Mucosa of descending colon (tissue), 3 donors: ENCODE measurements at regions not wholly inside any gene's neighbourhood (a gene's known extent, or its start where the extent isn't known, plus 50 kb on each side); places are given as distances from the start of the nearest gene placed in this dataset.

Source experiments
- ATAC-seq: fragments of 200-7000 bp; cut with Tn5 transposase; one replicate; pipeline ENCODE4 v1.9.1; 2020; ENCODE audit warnings: mild to moderate bottlenecking, moderate library complexity
- DNase-seq, 3 donors: peaks; one replicate each; pipeline ENCODE4 v3.0.0-alpha.2; 2020
- H3K36me3 ChIP-seq: fragments of 200-600 bp; one replicate; pipeline ENCODE4 v1.8.0; 2021; ENCODE audit warnings: low read depth, mild to moderate bottlenecking
- H3K4me1 ChIP-seq: fragments of 200-600 bp; one replicate; pipeline ENCODE4 v1.8.0; 2021; ENCODE audit warnings: low read depth, mild to moderate bottlenecking
- H3K4me3 ChIP-seq: fragments of 200-600 bp; one replicate; pipeline ENCODE4 v1.8.0; 2021; ENCODE audit warnings: mild to moderate bottlenecking
- H3K9me3 ChIP-seq: fragments of 200-600 bp; one replicate; pipeline ENCODE4 v1.8.0; 2021; ENCODE audit warnings: mild to moderate bottlenecking
- CTCF ChIP-seq: fragments of 200-600 bp; IDR thresholded peaks from one replicate; pipeline ENCODE4 v1.8.0; 2022; ENCODE audit warnings: antibody characterized with exemption, mild to moderate bottlenecking
- intact Hi-C, 2 donors: fragments of 100-400 bp; cut with DNase I in 1 of 2; cut with micrococcal nuclease in 1 of 2; formaldehyde crosslinking; loops; one replicate each; pipeline versions ENCODE4 v1.11.0 to v1.11.1; 2022; cut with DNase I, micrococcal nuclease
- donor health status: DM: no; HTN: no; CAD: no; lungs with moderate emphysema.
- donor health status: DM: no; HTN: no; CAD: no.
- donor health status: DM: no; HTN: yes; CAD: no.

DNA sequence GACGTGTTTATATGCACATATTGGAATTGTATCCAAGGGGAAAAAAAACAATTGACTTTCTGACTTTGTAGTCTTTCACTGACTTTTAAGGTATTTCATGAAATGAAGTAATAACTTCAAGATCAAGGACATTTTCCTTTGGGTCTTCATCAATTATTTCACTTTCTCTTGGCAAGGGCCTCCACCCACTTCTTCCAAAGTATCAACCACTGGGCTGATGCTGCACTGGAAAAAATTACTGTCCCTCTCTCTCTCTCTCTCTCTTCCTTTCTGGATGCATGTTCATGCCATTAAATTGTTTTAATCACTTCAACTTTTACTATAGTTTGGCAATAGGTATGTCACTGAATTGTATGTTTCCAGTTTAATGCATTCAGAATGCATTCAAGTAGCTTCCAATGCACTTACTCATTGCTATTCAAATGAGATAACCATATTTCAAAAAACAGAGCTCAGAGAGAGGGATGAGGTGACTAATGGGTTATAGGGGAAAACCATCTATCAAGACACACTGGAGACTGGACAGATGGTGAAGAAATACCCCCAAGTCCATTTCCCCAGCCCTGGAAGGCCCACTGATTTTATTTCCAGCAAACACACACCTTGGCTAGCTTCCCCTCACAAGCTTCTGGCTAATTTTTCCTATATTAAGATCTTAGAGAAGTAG is 585.3 kb downstream of the EBF1 start:
- no peak for DNase-seq
- no peak for TF ChIP-seq CTCF
- H3K4me1 ChIP-seq, result no peaks in the 10 kb centered on the region
- no peaks in the 10 kb centered on the region for H3K36me3 ChIP-seq
- intact Hi-C loops, result no loop called here
- H3K4me3 ChIP-seq, result no peak overlapping the region
- H3K9me3 ChIP-seq, result no peaks in the 10 kb centered on the region
- ATAC-seq, result no peak

DNA sequence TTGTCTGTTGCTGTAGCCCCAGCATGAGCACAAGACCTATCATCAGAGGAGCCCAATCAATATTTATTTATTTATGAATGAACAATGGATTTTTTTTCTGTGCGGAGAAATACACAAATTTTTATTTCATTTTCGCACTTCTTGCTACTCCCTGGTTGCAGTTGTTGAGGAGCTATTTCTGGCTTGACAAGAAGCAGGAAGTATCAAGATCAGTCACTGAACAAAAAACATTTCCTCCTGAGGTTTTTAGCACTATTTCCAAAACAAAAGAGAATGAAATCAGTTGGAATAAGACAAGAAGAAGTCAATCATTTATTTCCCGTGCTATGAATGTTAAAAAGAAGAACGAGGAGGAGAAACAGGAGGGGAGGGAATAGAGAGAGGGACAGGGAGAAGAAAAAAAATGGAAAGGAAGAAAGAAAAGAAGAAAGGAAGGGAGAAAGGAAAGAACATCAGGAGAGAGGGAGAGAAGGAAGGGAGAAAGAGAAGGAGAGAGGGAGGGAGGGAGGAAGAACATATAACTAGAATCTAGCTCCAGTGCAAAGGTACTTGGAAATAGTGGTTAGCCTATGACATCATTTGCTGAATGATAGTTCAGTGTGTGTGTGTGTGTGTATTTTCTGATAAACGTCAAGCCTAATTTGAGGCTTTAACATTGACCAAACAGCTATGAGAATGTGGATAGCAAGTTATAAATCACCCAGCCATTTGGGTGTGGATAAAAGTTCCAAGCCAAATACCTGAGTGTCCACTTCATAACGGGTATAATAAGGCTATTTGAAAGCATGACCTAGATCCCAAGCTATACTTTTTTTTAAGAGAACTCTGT is 586.0 kb downstream of the EBF1 start:
- no peak for TF ChIP-seq CTCF
- Histone ChIP-seq H3K9me3 (no peaks in the 10 kb centered on the region), H3K36me3 (no peaks in the 10 kb centered on the region), H3K4me1 (no peaks in the 10 kb centered on the region), H3K4me3 (no peak overlapping the region)
- intact Hi-C loops, result no loop called here
- DNase-seq (no peak), ATAC-seq (no peak)

DNA sequence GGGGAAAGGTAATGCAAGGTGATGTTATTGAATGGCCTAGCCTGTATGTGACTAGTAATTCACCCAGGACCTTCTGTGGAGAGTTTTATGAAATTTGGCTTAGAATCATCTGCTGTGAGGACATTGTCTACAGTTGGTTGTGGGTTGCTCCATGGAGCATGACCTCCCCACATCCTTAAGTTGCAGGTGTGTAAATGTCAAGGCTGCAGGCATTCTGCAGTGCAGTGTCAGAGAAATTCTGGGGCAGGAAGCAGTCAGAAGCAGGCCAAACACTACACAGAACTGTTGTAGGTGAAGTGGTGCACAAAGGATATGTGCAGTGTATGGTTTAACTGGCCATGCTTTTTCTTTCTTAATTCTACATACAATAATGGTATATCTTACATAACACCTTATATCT is 588.3 kb downstream of the EBF1 start:
- intact Hi-C loops, result no loop called here
- Histone ChIP-seq H3K36me3 (no peaks in the 10 kb centered on the region), H3K4me1 (no peaks in the 10 kb centered on the region), H3K9me3 (no peaks in the 10 kb centered on the region), H3K4me3 (no peak overlapping the region)
- peak; percentile 66 for ATAC-seq
- TF ChIP-seq CTCF, result no peak
- DNase-seq, result no peak

- Histone ChIP-seq H3K9me3 (peaks cover 6% of the 10 kb centered on the region), H3K4me1 (no peaks in the 10 kb centered on the region), H3K36me3 (no peaks in the 10 kb centered on the region), H3K4me3 (no peak overlapping the region)
- no peak for TF ChIP-seq CTCF
- DNase-seq (no peak), ATAC-seq (no peak)
- intact Hi-C loops, result no loop called here
Observed at GRCh38 chr5:158510479-158510878, 589.2 kb downstream of the EBF1 start.

GRCh38 chr5:158506648-158507047 is 593.1 kb downstream of the EBF1 start:
- H3K4me1 ChIP-seq, result no peaks in the 10 kb centered on the region
- H3K9me3 ChIP-seq, result peaks cover 6% of the 10 kb centered on the region
- TF ChIP-seq CTCF, result no peak
- DNase-seq (no peak), ATAC-seq (no peak)
- H3K36me3 ChIP-seq, result no peaks in the 10 kb centered on the region
- intact Hi-C loops, result no loop called here
- no peak overlapping the region for H3K4me3 ChIP-seq
